Adrenal gland (tissue), 9 donors: ENCODE measurements at regions not wholly inside any gene's neighbourhood (a gene's known extent, or its start where the extent isn't known, plus 50 kb on each side); places are given as distances from the start of the nearest gene placed in this dataset.

Source experiments
- DNase-seq, 7 donors: peaks; one replicate each; pipeline ENCODE4 v3.0.0-alpha.2; 2019 to 2020
- H3K27ac ChIP-seq, 5 donors: fragments of 200-600 bp; sonication (generic) in 4 of 5; 1 replicate in 3 of 5; 2 replicates in 2 of 5; pipeline versions ENCODE4 v1.5.1 to v1.8.0; 2016 to 2020; ENCODE audit warnings: mild to moderate bottlenecking in 1 of 5
- H3K27me3 ChIP-seq: fragments of 200-600 bp; 2 replicates; pipeline ENCODE4 v1.8.0; 2021
- H3K36me3 ChIP-seq, 2 donors: fragments of 200-600 bp; replicated peaks in 1 of 2; 1 replicate in 1 of 2; 2 replicates in 1 of 2; pipeline versions ENCODE4 v1.5.1 to v1.8.0; 2018 to 2022
- H3K4me1 ChIP-seq, 2 donors: fragments of 200-600 bp; replicated peaks in 1 of 2; 1 replicate in 1 of 2; 2 replicates in 1 of 2; pipeline versions ENCODE4 v1.5.1 to v1.8.0; 2018 to 2021
- H3K4me3 ChIP-seq, 4 donors: fragments of 200-600 bp; sonication (generic) in 3 of 4; one replicate each; pipeline ENCODE4 v1.5.1; 2016 to 2018
- H3K9me3 ChIP-seq, 3 donors: fragments of 200-600 bp; sonication (generic) in 1 of 3; replicated peaks in 1 of 3; 1 replicate in 2 of 3; 2 replicates in 1 of 3; pipeline versions ENCODE4 v1.5.1 to v1.8.0; 2016 to 2021
- CTCF ChIP-seq, 6 experiments: fragments of 450-650 bp in 4 of 6; fragments of 200-600 bp in 2 of 6; sonication (generic) in 1 of 6; IDR thresholded peaks; 1 replicate in 5 of 6; 2 replicates in 1 of 6; pipeline versions ENCODE4 v1.5.1 to v1.8.0; 2016 to 2021; ENCODE audit warnings: antibody characterized with exemption in 6 of 6, mild to moderate bottlenecking in 2 of 6, moderate library complexity in 1 of 6
- POLR2A ChIP-seq, 2 donors: fragments of 450-650 bp; IDR thresholded peaks; one replicate each; pipeline ENCODE4 v1.6.1; 2017; ENCODE audit warnings: antibody characterized with exemption in 2 of 2, mild to moderate bottlenecking in 2 of 2, moderate library complexity in 1 of 2
- WGBS, 4 donors: extraction: QIAGEN DNeasy Blood & Tissue Kit in 2 of 4; methylation state at CpG; one replicate each; pipeline versions ENCODE4 v1.1.5 to v1.1.7; 2013 to 2017; 5-methylcytosine and 5-hydroxymethylcytosine counted together
- intact Hi-C, 2 donors: fragments of 100-400 bp; cut with DNase I; formaldehyde crosslinking; loops; one replicate each; pipeline versions ENCODE4 v1.14.1 to v1.15.0; 2022 to 2023
- donor health status: healthy with polysubstance abuse.
- donor health status: Bipolar disorder and iron deficiency.
- donor health status: DM: yes; HTN: yes; CAD: no.
- donor health status: DM: no; HTN: no; CAD: no.
- donor health status: DM: no; HTN: no; CAD: no.

GRCh38 chr9:82613498-82613897, 449.4 kb downstream of the RASEF start:
- TF ChIP-seq POLR2A (IDR thresholded peaks at IDR 0.05) (no peak), CTCF (IDR thresholded peaks at IDR 0.05) (no peak)
- intact Hi-C loops: no loop called here
- WGBS, 4 donors: 87 to 89% (median 89%) methylated on average over 3 of the region's 3 CpGs
- no peaks in the 10 kb centered on the region for H3K27me3 ChIP-seq
- H3K4me1 ChIP-seq: no peaks in the 10 kb centered on the region
- no peaks in the 10 kb centered on the region for H3K36me3 ChIP-seq
- DNase-seq: no peak
- no peak overlapping the region for H3K4me3 ChIP-seq
- H3K9me3 ChIP-seq: no peaks in the 10 kb centered on the region
- no peak overlapping the region for H3K27ac ChIP-seq

GRCh38 chr9:82616545-82616944, 446.4 kb downstream of the RASEF start:
- Histone ChIP-seq H3K27me3 (no peaks in the 10 kb centered on the region), H3K36me3 (no peaks in the 10 kb centered on the region), H3K9me3 (no peaks in the 10 kb centered on the region), H3K4me1 (no peaks in the 10 kb centered on the region), H3K27ac (no peak overlapping the region), H3K4me3 (no peak overlapping the region)
- WGBS, 4 donors: 44 to 57% (median 52%) methylated on average over 3 of the region's 3 CpGs
- no peak for DNase-seq
- TF ChIP-seq CTCF (IDR thresholded peaks at IDR 0.05): no peak
- no peak for TF ChIP-seq POLR2A (IDR thresholded peaks at IDR 0.05)
- intact Hi-C loops: no loop called here

- Histone ChIP-seq H3K9me3 (no peaks in the 10 kb centered on the region), H3K27me3 (no peaks in the 10 kb centered on the region), H3K4me1 (no peaks in the 10 kb centered on the region), H3K27ac (no peak overlapping the region), H3K36me3 (no peaks in the 10 kb centered on the region), H3K4me3 (no peak overlapping the region)
- 72 to 93% (median 87%) methylated on average over 1 of the region's 1 CpG for WGBS, 4 donors
- no peak for TF ChIP-seq POLR2A (IDR thresholded peaks at IDR 0.05)
- no peak for TF ChIP-seq CTCF (IDR thresholded peaks at IDR 0.05)
- intact Hi-C loops: no loop called here
- DNase-seq: no peak
Observed at GRCh38 chr9:82621447-82621846, 441.5 kb downstream of the RASEF start.

- intact Hi-C loops: no loop called here
- Histone ChIP-seq H3K27me3 (no peaks in the 10 kb centered on the region), H3K4me1 (no peaks in the 10 kb centered on the region), H3K27ac (no peak overlapping the region), H3K9me3 (peaks cover 0 to 4% (median 0%) of the 10 kb centered on the region in 3 donors), H3K4me3 (no peak overlapping the region), H3K36me3 (no peaks in the 10 kb centered on the region)
- no peak for DNase-seq
- no peak for TF ChIP-seq POLR2A (IDR thresholded peaks at IDR 0.05)
- no peak for TF ChIP-seq CTCF (IDR thresholded peaks at IDR 0.05)
- WGBS, 4 donors: 85 to 93% (median 93%) methylated on average over 3 of the region's 3 CpGs; no CpG with 5 or more reads in 1 of the 4 donors
Observed at GRCh38 chr9:82637368-82637767, 425.6 kb downstream of the RASEF start.
